Testis (tissue), 2 donors: ENCODE measurements at regions not wholly inside any gene's neighbourhood (a gene's known extent, or its start where the extent isn't known, plus 50 kb on each side); places are given as distances from the start of the nearest gene placed in this dataset.
"Not testable (repeated sequence)": the region's sequence is repeated elsewhere in the genome, so short reads cannot be mapped to it uniquely, and the experiment has no call there.

Experiments used
- CTCF ChIP-seq, 3 experiments: fragments of 450-650 bp in 2 of 3; fragments of 200-600 bp in 1 of 3; sonication (generic) in 1 of 3; IDR thresholded peaks; one replicate each; pipeline ENCODE4 v1.5.1; 2016 to 2019; ENCODE audit warnings: antibody characterized with exemption in 3 of 3, mild to moderate bottlenecking in 2 of 3, moderate library complexity in 1 of 3
- POLR2A ChIP-seq: fragments of 450-650 bp; IDR thresholded peaks from one replicate; pipeline ENCODE4 v1.6.1; 2017; ENCODE audit warnings: antibody characterized with exemption, mild to moderate bottlenecking, moderate library complexity

- TF ChIP-seq CTCF (IDR thresholded peaks at IDR 0.05); POLR2A: not testable (repeated sequence)
These were observed 56.0 kb upstream of the XPO1 start for GRCh38 chr2:61594201-61594600.
